Right renal cortex interstitium (tissue), 3 donors: ENCODE measurements at regions not wholly inside any gene's neighbourhood (a gene's known extent, or its start where the extent isn't known, plus 50 kb on each side); places are given as distances from the start of the nearest gene placed in this dataset.
"Not testable (repeated sequence)": the region's sequence is repeated elsewhere in the genome, so short reads cannot be mapped to it uniquely, and the experiment has no call there.

ENCODE experiments used
- DNase-seq, 3 donors: peaks; one replicate each; pipeline ENCODE4 v3.0.0-alpha.2; 2013; ENCODE audit warnings: low read depth in 3 of 3, low spot score in 2 of 3

- no peak for DNase-seq
Observed at GRCh38 chr13:22846551-22846950, 334.2 kb upstream of the SGCG start.

GRCh38 chr13:22848539-22849052 lies 332.2 kb upstream of the SGCG start:
- DNase-seq = peak in 1 of 3 donors; percentile 51

- DNase-seq = no peak
Observed at GRCh38 chr13:22855926-22856325, 324.9 kb upstream of the SGCG start.

- DNase-seq = not testable (repeated sequence)
Observed at GRCh38 chr13:22858980-22859379, 321.8 kb upstream of the SGCG start.

GRCh38 chr13:22859411-22859810 lies 321.4 kb upstream of the SGCG start:
- not testable (repeated sequence) for DNase-seq

- no peak for DNase-seq
Observed at GRCh38 chr13:22861958-22862466, 318.8 kb upstream of the SGCG start.

GRCh38 chr13:22862478-22862877 lies 318.3 kb upstream of the SGCG start:
- DNase-seq = no peak

- DNase-seq = no peak
Observed at GRCh38 chr13:22866221-22866620, 314.6 kb upstream of the SGCG start.

GRCh38 chr13:22871231-22871630 lies 309.5 kb upstream of the SGCG start:
- no peak for DNase-seq

GRCh38 chr13:22874839-22875238 lies 305.9 kb upstream of the SGCG start:
- no peak for DNase-seq

- no peak for DNase-seq
Observed at GRCh38 chr13:22877421-22877820, 303.4 kb upstream of the SGCG start.

GRCh38 chr13:22880741-22881720 lies 299.7 kb upstream of the SGCG start:
- no peak for DNase-seq

GRCh38 chr13:22881721-22882608 lies 298.8 kb upstream of the SGCG start:
- DNase-seq = not testable (repeated sequence)

GRCh38 chr13:22883262-22883840 lies 297.4 kb upstream of the SGCG start:
- DNase-seq = no peak

GRCh38 chr13:22883956-22884355 lies 296.8 kb upstream of the SGCG start:
- no peak for DNase-seq

- not testable (repeated sequence) for DNase-seq
Observed at GRCh38 chr13:22886061-22886460, 294.7 kb upstream of the SGCG start.

- DNase-seq = not testable (repeated sequence)
Observed at GRCh38 chr13:22889376-22889775, 291.4 kb upstream of the SGCG start.

GRCh38 chr13:22893204-22893603 lies 287.6 kb upstream of the SGCG start:
- no peak for DNase-seq

- DNase-seq = no peak
Observed at GRCh38 chr13:22893777-22894176, 287.0 kb upstream of the SGCG start.

GRCh38 chr13:22897571-22898314 lies 283.0 kb upstream of the SGCG start:
- no peak for DNase-seq
